Activated naive CD4-positive, alpha-beta T cell treated with anti-CD3 and anti-CD28 coated beads, Interleukin-2, amount 10 ng/mL, durations not matched to agents 7 days and 5 days (primary cell): ENCODE measurements at regions not wholly inside any gene's neighbourhood (a gene's known extent, or its start where the extent isn't known, plus 50 kb on each side); places are given as distances from the start of the nearest gene placed in this dataset.

Source experiments
- CTCF ChIA-PET: fragments of 350-600 bp; sonication (Branson Sonifier 250); formaldehyde crosslinking; loops from one replicate; lab custom pipeline; 2021; ENCODE audit warnings: antibody characterized with exemption; lab: Charles Lee
- DNase-seq: peaks from one replicate; pipeline ENCODE4 v3.0.0-alpha.2; 2020
- H3K27ac Mint-ChIP-seq: one replicate; pipeline ENCODE4 v1.8.0; 2021; ENCODE audit warnings: mild to moderate bottlenecking, moderate library complexity, mixed read lengths
- H3K27me3 Mint-ChIP-seq: one replicate; pipeline ENCODE4 v1.8.0; 2021; ENCODE audit warnings: mild to moderate bottlenecking, mixed read lengths
- H3K36me3 Mint-ChIP-seq: one replicate; pipeline ENCODE4 v1.8.0; 2021; ENCODE audit warnings: mixed read lengths
- H3K4me1 Mint-ChIP-seq: one replicate; pipeline ENCODE4 v1.8.0; 2021; ENCODE audit warnings: mixed read lengths
- H3K4me3 Mint-ChIP-seq: one replicate; pipeline ENCODE4 v1.8.0; 2021; ENCODE audit warnings: mild to moderate bottlenecking, moderate library complexity, mixed read lengths
- H3K9me3 Mint-ChIP-seq: one replicate; pipeline ENCODE4 v1.8.0; 2021; ENCODE audit warnings: mixed read lengths

GRCh38 chr5:124153588-124153987 lies 592.9 kb downstream of the ZNF608 start:
- H3K27me3 Mint-ChIP-seq = no peaks in the 10 kb centered on the region
- no peak overlapping the region for H3K4me3 Mint-ChIP-seq
- H3K36me3 Mint-ChIP-seq = no peaks in the 10 kb centered on the region
- CTCF ChIA-PET = no interaction called here
- DNase-seq = no peak
- peaks cover 2% of the 10 kb centered on the region for H3K4me1 Mint-ChIP-seq
- peaks cover 16% of the 10 kb centered on the region for H3K9me3 Mint-ChIP-seq
- no peak overlapping the region for H3K27ac Mint-ChIP-seq

- Mint-ChIP-seq H3K36me3 (no peaks in the 10 kb centered on the region), H3K9me3 (peaks cover 7% of the 10 kb centered on the region), H3K27me3 (no peaks in the 10 kb centered on the region), H3K27ac (no peak overlapping the region), H3K4me3 (no peak overlapping the region), H3K4me1 (no peaks in the 10 kb centered on the region)
- CTCF ChIA-PET = no interaction called here
- DNase-seq = no peak
Observed at GRCh38 chr5:124148574-124148973, 597.9 kb downstream of the ZNF608 start.

- DNase-seq = no peak
Observed at GRCh38 chr5:124140060-124140459, 606.4 kb downstream of the ZNF608 start.

GRCh38 chr5:124139477-124139876 lies 607.0 kb downstream of the ZNF608 start:
- Mint-ChIP-seq H3K4me3 (no peak overlapping the region), H3K4me1 (no peaks in the 10 kb centered on the region), H3K9me3 (peaks cover 2% of the 10 kb centered on the region), H3K27ac (no peak overlapping the region), H3K36me3 (no peaks in the 10 kb centered on the region), H3K27me3 (no peaks in the 10 kb centered on the region)
- no peak for DNase-seq
- CTCF ChIA-PET = no interaction called here

More at GRCh38 chr5:124140060-124140459, 606.4 kb downstream of the ZNF608 start:
- no peaks in the 10 kb centered on the region for H3K36me3 Mint-ChIP-seq
- no peak overlapping the region for H3K27ac Mint-ChIP-seq
- H3K27me3 Mint-ChIP-seq = no peaks in the 10 kb centered on the region
- peaks cover 2% of the 10 kb centered on the region for H3K9me3 Mint-ChIP-seq
- CTCF ChIA-PET = no interaction called here
- no peaks in the 10 kb centered on the region for H3K4me1 Mint-ChIP-seq
- no peak overlapping the region for H3K4me3 Mint-ChIP-seq

GRCh38 chr5:124136609-124137008 lies 609.8 kb downstream of the ZNF608 start:
- Mint-ChIP-seq H3K36me3 (no peaks in the 10 kb centered on the region), H3K27ac (no peak overlapping the region), H3K4me3 (no peak overlapping the region), H3K27me3 (no peaks in the 10 kb centered on the region), H3K9me3 (peaks cover 2% of the 10 kb centered on the region), H3K4me1 (no peaks in the 10 kb centered on the region)
- CTCF ChIA-PET = no interaction called here
- no peak for DNase-seq

GRCh38 chr5:124134941-124135340 lies 611.5 kb downstream of the ZNF608 start:
- H3K9me3 Mint-ChIP-seq = no peaks in the 10 kb centered on the region
- H3K36me3 Mint-ChIP-seq = no peaks in the 10 kb centered on the region
- no peaks in the 10 kb centered on the region for H3K4me1 Mint-ChIP-seq
- no peak overlapping the region for H3K4me3 Mint-ChIP-seq
- H3K27ac Mint-ChIP-seq = no peak overlapping the region
- DNase-seq = no peak
- CTCF ChIA-PET = no interaction called here
- no peaks in the 10 kb centered on the region for H3K27me3 Mint-ChIP-seq

- no peaks in the 10 kb centered on the region for H3K9me3 Mint-ChIP-seq
- no peak overlapping the region for H3K27ac Mint-ChIP-seq
- CTCF ChIA-PET = no interaction called here
- no peaks in the 10 kb centered on the region for H3K36me3 Mint-ChIP-seq
- H3K4me1 Mint-ChIP-seq = no peaks in the 10 kb centered on the region
- no peaks in the 10 kb centered on the region for H3K27me3 Mint-ChIP-seq
- H3K4me3 Mint-ChIP-seq = no peak overlapping the region
- no peak for DNase-seq
Observed at GRCh38 chr5:124133406-124133805, 613.0 kb downstream of the ZNF608 start.

GRCh38 chr5:124132843-124133242 lies 613.6 kb downstream of the ZNF608 start:
- Mint-ChIP-seq H3K36me3 (no peaks in the 10 kb centered on the region), H3K4me3 (no peak overlapping the region), H3K27me3 (no peaks in the 10 kb centered on the region), H3K4me1 (no peaks in the 10 kb centered on the region), H3K9me3 (no peaks in the 10 kb centered on the region), H3K27ac (no peak overlapping the region)
- CTCF ChIA-PET = no interaction called here
- DNase-seq = no peak

GRCh38 chr5:124131466-124131865 lies 615.0 kb downstream of the ZNF608 start:
- Mint-ChIP-seq H3K9me3 (no peaks in the 10 kb centered on the region), H3K4me3 (no peak overlapping the region), H3K4me1 (no peaks in the 10 kb centered on the region), H3K27me3 (no peaks in the 10 kb centered on the region), H3K27ac (no peak overlapping the region), H3K36me3 (no peaks in the 10 kb centered on the region)
- no peak for DNase-seq
- CTCF ChIA-PET = no interaction called here

GRCh38 chr5:124130816-124131215 lies 615.6 kb downstream of the ZNF608 start:
- H3K36me3 Mint-ChIP-seq = no peaks in the 10 kb centered on the region

GRCh38 chr5:124128867-124129266 lies 616.9 kb downstream of the CSNK1G3 start:
- DNase-seq = no peak
- Mint-ChIP-seq H3K9me3 (peaks cover 3% of the 10 kb centered on the region), H3K4me3 (no peak overlapping the region), H3K27ac (no peak overlapping the region), H3K27me3 (no peaks in the 10 kb centered on the region), H3K36me3 (no peaks in the 10 kb centered on the region), H3K4me1 (no peaks in the 10 kb centered on the region)
- CTCF ChIA-PET = no interaction called here

More at GRCh38 chr5:124130816-124131215, 615.6 kb downstream of the ZNF608 start:
- CTCF ChIA-PET = no interaction called here
- H3K27me3 Mint-ChIP-seq = no peaks in the 10 kb centered on the region
- H3K4me1 Mint-ChIP-seq = no peaks in the 10 kb centered on the region
- DNase-seq = no peak
- peaks cover under 1% of the 10 kb centered on the region for H3K9me3 Mint-ChIP-seq
- no peak overlapping the region for H3K4me3 Mint-ChIP-seq
- H3K27ac Mint-ChIP-seq = no peak overlapping the region

- H3K36me3 Mint-ChIP-seq = no peaks in the 10 kb centered on the region
- CTCF ChIA-PET = no interaction called here
- H3K27ac Mint-ChIP-seq = no peak overlapping the region
- DNase-seq = no peak
- no peaks in the 10 kb centered on the region for H3K4me1 Mint-ChIP-seq
- no peaks in the 10 kb centered on the region for H3K27me3 Mint-ChIP-seq
- H3K4me3 Mint-ChIP-seq = no peak overlapping the region
- H3K9me3 Mint-ChIP-seq = peaks cover 3% of the 10 kb centered on the region
Observed at GRCh38 chr5:124126504-124127217, 614.7 kb downstream of the CSNK1G3 start.

- CTCF ChIA-PET = no interaction called here
- DNase-seq = no peak
- Mint-ChIP-seq H3K27ac (no peak overlapping the region), H3K36me3 (no peaks in the 10 kb centered on the region), H3K4me1 (no peaks in the 10 kb centered on the region), H3K4me3 (no peak overlapping the region), H3K27me3 (no peaks in the 10 kb centered on the region), H3K9me3 (peaks cover 3% of the 10 kb centered on the region)
Observed at GRCh38 chr5:124124711-124125229, 612.8 kb downstream of the CSNK1G3 start.

- CTCF ChIA-PET = no interaction called here
- H3K4me1 Mint-ChIP-seq = no peaks in the 10 kb centered on the region
- H3K9me3 Mint-ChIP-seq = peaks cover 6% of the 10 kb centered on the region
- H3K27ac Mint-ChIP-seq = no peak overlapping the region
- H3K4me3 Mint-ChIP-seq = no peak overlapping the region
- DNase-seq = no peak
- H3K36me3 Mint-ChIP-seq = no peaks in the 10 kb centered on the region
- no peaks in the 10 kb centered on the region for H3K27me3 Mint-ChIP-seq
Observed at GRCh38 chr5:124121198-124121597, 609.2 kb downstream of the CSNK1G3 start.

GRCh38 chr5:124114911-124115310 lies 602.9 kb downstream of the CSNK1G3 start:
- Mint-ChIP-seq H3K9me3 (peaks cover 4% of the 10 kb centered on the region), H3K27me3 (no peaks in the 10 kb centered on the region), H3K27ac (no peak overlapping the region), H3K36me3 (no peaks in the 10 kb centered on the region), H3K4me3 (no peak overlapping the region), H3K4me1 (no peaks in the 10 kb centered on the region)
- CTCF ChIA-PET = no interaction called here
- DNase-seq = no peak
